ENCODE measurements at regions not wholly inside any gene's neighbourhood (a gene's known extent, or its start where the extent isn't known, plus 50 kb on each side); places are given as distances from the start of the nearest gene placed in this dataset.
"Not testable (repeated sequence)": the region's sequence is repeated elsewhere in the genome, so short reads cannot be mapped to it uniquely, and the experiment has no call there.

- TF ChIP-seq POLR2A (IDR thresholded peaks at IDR 0.05) (no peak), CTCF (IDR thresholded peaks at IDR 0.05) (no peak)
- WGBS (ENCODE audit: insufficient coverage, low coverage, low lambda C conversion rate, missing lambda C conversion rate): 48% methylated on average over 1 of the region's 1 CpG
- H3K27ac ChIP-seq: no peak overlapping the region
- H3K27me3 ChIP-seq: no peaks in the 10 kb centered on the region
- no peaks in the 10 kb centered on the region for H3K36me3 ChIP-seq
- H3K4me1 ChIP-seq: no peaks in the 10 kb centered on the region
- no peak for DNase-seq
- intact Hi-C loops (cut with DNase I): no loop called here
- ATAC-seq: no peak
- no peaks in the 10 kb centered on the region for H3K9me3 ChIP-seq
- no peak overlapping the region for H3K4me3 ChIP-seq
Measured at GRCh38 chr10:36464291-36464690, 661.1 kb upstream of the ANKRD30A start.

- H3K27me3 ChIP-seq: no peaks in the 10 kb centered on the region
- no peak overlapping the region for H3K27ac ChIP-seq
- intact Hi-C loops (cut with DNase I): no loop called here
- no peaks in the 10 kb centered on the region for H3K36me3 ChIP-seq
- H3K4me3 ChIP-seq: no peak overlapping the region
- H3K9me3 ChIP-seq: no peaks in the 10 kb centered on the region
- no peak for ATAC-seq
- no peaks in the 10 kb centered on the region for H3K4me1 ChIP-seq
- no peak for DNase-seq
- TF ChIP-seq POLR2A (IDR thresholded peaks at IDR 0.05) (no peak), CTCF (IDR thresholded peaks at IDR 0.05) (no peak)
- 80% methylated on average over 1 of the region's 2 CpGs for WGBS (ENCODE audit: insufficient coverage, low coverage, low lambda C conversion rate, missing lambda C conversion rate)
Measured at GRCh38 chr10:36463390-36463789, 662.0 kb upstream of the ANKRD30A start.

GRCh38 chr10:36462194-36462593 lies 663.2 kb upstream of the ANKRD30A start:
- Histone ChIP-seq H3K4me3 (no peak overlapping the region), H3K36me3 (no peaks in the 10 kb centered on the region), H3K27me3 (no peaks in the 10 kb centered on the region), H3K4me1 (no peaks in the 10 kb centered on the region), H3K9me3 (no peaks in the 10 kb centered on the region), H3K27ac (no peak overlapping the region)
- intact Hi-C loops (cut with DNase I): no loop called here
- TF ChIP-seq CTCF (IDR thresholded peaks at IDR 0.05) (no peak), POLR2A (IDR thresholded peaks at IDR 0.05) (no peak)
- no peak for ATAC-seq
- no peak for DNase-seq
- WGBS (ENCODE audit: insufficient coverage, low coverage, low lambda C conversion rate, missing lambda C conversion rate): 68% methylated on average over 1 of the region's 1 CpG

DNA sequence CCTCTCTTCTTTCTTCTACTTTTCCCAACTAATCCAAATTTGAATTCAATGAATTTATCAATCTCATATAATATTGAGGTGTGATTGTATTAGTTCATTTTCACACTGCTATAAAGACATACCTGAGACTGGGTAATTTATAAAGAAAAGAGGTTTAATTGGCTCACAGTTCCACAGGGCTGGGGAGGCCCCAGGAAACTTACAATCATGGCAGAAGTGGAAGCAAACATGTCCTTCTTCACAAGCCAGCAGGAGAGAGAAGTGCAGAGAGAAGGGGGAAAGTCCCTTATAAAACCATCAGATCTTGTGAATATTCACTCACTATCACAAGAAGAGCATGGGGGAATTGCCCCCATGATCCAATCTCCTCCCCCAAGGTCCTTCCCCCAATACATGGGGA lies 667.0 kb upstream of the ANKRD30A start:
- H3K9me3 ChIP-seq; intact Hi-C loops (cut with DNase I); H3K36me3 ChIP-seq; H3K27ac ChIP-seq; ATAC-seq; H3K27me3 ChIP-seq; H3K4me3 ChIP-seq; H3K4me1 ChIP-seq; DNase-seq: not testable (repeated sequence)

DNA sequence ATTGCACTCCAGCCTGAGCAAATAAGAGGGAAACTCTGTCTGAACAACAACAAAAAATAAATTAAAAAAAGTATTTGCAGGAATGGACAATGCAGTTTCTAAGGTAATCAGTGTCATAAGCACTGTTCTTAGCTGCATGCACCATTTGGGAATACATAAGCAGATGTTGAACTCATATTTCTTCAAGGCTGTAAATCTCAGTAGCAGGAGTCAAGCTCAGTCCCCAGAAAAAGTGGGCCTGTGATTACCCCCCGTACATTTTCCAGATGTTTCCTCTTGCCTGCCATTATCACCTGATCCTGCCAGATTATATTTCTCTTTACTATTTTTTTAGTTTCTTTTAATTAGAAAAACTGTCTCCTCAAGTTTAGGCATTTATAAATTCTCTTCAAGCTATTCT lies 667.6 kb upstream of the ANKRD30A start:
- H3K4me1 ChIP-seq: no peaks in the 10 kb centered on the region
- H3K27ac ChIP-seq: no peak overlapping the region
- no peak for ATAC-seq
- 31% methylated on average over 1 of the region's 1 CpG for WGBS (ENCODE audit: insufficient coverage, low coverage, low lambda C conversion rate, missing lambda C conversion rate)
- intact Hi-C loops (cut with DNase I): no loop called here
- no peak for DNase-seq
- H3K9me3 ChIP-seq: no peaks in the 10 kb centered on the region
- no peaks in the 10 kb centered on the region for H3K27me3 ChIP-seq
- no peak for TF ChIP-seq POLR2A (IDR thresholded peaks at IDR 0.05)
- TF ChIP-seq CTCF (IDR thresholded peaks at IDR 0.05): no peak
- H3K36me3 ChIP-seq: no peaks in the 10 kb centered on the region
- no peak overlapping the region for H3K4me3 ChIP-seq

All from right lobe of liver (tissue), 6 donors.